ENCODE measurements at regions not wholly inside any gene's neighbourhood (a gene's known extent, or its start where the extent isn't known, plus 50 kb on each side); places are given as distances from the start of the nearest gene placed in this dataset.

DNA sequence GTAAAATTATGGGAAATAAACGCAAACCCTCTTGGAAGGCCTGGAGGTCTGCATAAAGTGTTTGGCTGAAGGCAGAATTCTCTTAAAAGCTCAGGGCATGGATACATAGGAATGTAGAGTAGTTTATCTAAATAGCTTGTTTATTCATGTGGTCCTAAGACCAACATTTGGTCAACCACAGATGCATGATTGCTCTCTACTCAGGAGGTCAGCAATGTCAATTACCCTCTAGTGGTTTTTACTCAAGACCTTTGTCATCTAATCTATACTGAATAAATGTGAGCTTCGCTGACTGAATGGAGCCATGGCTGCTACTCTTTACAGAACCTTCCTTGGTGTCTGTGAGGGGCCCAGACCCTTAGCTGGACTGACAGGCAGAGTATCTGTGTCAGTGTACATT is 139.8 kb downstream of the ATL2 start:
- Histone ChIP-seq H3K27me3 (ENCODE audit: insufficient read depth, low read depth, low read length) (no peaks in the 10 kb centered on the region), H3K9me3 (ENCODE audit: low read length) (no peaks in the 10 kb centered on the region), H3K9ac (ENCODE audit: low read length) (no peak overlapping the region), H4K20me1 (ENCODE audit: insufficient read depth) (no peaks in the 10 kb centered on the region), H3K27ac (ENCODE audit: low read length) (no peak overlapping the region), H2AFZ (ENCODE audit: low read depth, low read length) (no peak overlapping the region), H3K36me3 (ENCODE audit: insufficient read depth, low read length) (no peaks in the 10 kb centered on the region), H3K9me2 (ENCODE audit: insufficient read depth, low read length) (no peaks in the 10 kb centered on the region), H3K79me2 (replicated peaks; ENCODE audit: insufficient read depth, low read length) (no peaks in the 10 kb centered on the region), H3F3A (ENCODE audit: insufficient read depth, low read length, poor library complexity, severe bottlenecking) (no peaks in the 10 kb centered on the region), H3K4me3 (ENCODE audit: low read length) (no peak overlapping the region), H3K4me2 (ENCODE audit: low read length) (no peak overlapping the region)
- TF ChIP-seq RAD21 (conservative IDR thresholded peaks at IDR 0.05) (no peak), TAF1 (IDR thresholded peaks at IDR 0.05; ENCODE audit: low read depth) (no peak), EP300 (conservative IDR thresholded peaks at IDR 0.05; ENCODE audit: poor library complexity, severe bottlenecking) (no peak), POLR2AphosphoS5 (IDR thresholded peaks at IDR 0.05) (no peak), MXI1 (conservative IDR thresholded peaks at IDR 0.05; ENCODE audit: poor library complexity, severe bottlenecking) (no peak), EZH2 (IDR thresholded peaks at IDR 0.05; ENCODE audit: borderline replicate concordance, insufficient read depth, low read length, poor library complexity, severe bottlenecking) (no peak), SMC3 (conservative IDR thresholded peaks at IDR 0.05; ENCODE audit: poor library complexity) (no peak)
- TF ChIP-seq, protein P1, sequence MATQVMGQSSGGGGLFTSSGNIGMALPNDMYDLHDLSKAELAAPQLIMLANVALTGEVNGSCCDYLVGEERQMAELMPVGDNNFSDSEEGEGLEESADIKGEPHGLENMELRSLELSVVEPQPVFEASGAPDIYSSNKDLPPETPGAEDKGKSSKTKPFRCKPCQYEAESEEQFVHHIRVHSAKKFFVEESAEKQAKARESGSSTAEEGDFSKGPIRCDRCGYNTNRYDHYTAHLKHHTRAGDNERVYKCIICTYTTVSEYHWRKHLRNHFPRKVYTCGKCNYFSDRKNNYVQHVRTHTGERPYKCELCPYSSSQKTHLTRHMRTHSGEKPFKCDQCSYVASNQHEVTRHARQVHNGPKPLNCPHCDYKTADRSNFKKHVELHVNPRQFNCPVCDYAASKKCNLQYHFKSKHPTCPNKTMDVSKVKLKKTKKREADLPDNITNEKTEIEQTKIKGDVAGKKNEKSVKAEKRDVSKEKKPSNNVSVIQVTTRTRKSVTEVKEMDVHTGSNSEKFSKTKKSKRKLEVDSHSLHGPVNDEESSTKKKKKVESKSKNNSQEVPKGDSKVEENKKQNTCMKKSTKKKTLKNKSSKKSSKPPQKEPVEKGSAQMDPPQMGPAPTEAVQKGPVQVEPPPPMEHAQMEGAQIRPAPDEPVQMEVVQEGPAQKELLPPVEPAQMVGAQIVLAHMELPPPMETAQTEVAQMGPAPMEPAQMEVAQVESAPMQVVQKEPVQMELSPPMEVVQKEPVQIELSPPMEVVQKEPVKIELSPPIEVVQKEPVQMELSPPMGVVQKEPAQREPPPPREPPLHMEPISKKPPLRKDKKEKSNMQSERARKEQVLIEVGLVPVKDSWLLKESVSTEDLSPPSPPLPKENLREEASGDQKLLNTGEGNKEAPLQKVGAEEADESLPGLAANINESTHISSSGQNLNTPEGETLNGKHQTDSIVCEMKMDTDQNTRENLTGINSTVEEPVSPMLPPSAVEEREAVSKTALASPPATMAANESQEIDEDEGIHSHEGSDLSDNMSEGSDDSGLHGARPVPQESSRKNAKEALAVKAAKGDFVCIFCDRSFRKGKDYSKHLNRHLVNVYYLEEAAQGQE (IDR thresholded peaks at IDR 0.05; ENCODE audit: borderline replicate concordance): no peak
- TF ChIP-seq, protein P2, sequence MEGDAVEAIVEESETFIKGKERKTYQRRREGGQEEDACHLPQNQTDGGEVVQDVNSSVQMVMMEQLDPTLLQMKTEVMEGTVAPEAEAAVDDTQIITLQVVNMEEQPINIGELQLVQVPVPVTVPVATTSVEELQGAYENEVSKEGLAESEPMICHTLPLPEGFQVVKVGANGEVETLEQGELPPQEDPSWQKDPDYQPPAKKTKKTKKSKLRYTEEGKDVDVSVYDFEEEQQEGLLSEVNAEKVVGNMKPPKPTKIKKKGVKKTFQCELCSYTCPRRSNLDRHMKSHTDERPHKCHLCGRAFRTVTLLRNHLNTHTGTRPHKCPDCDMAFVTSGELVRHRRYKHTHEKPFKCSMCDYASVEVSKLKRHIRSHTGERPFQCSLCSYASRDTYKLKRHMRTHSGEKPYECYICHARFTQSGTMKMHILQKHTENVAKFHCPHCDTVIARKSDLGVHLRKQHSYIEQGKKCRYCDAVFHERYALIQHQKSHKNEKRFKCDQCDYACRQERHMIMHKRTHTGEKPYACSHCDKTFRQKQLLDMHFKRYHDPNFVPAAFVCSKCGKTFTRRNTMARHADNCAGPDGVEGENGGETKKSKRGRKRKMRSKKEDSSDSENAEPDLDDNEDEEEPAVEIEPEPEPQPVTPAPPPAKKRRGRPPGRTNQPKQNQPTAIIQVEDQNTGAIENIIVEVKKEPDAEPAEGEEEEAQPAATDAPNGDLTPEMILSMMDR (IDR thresholded peaks at IDR 0.05; ENCODE audit: poor library complexity, severe bottlenecking): no peak

DNA sequence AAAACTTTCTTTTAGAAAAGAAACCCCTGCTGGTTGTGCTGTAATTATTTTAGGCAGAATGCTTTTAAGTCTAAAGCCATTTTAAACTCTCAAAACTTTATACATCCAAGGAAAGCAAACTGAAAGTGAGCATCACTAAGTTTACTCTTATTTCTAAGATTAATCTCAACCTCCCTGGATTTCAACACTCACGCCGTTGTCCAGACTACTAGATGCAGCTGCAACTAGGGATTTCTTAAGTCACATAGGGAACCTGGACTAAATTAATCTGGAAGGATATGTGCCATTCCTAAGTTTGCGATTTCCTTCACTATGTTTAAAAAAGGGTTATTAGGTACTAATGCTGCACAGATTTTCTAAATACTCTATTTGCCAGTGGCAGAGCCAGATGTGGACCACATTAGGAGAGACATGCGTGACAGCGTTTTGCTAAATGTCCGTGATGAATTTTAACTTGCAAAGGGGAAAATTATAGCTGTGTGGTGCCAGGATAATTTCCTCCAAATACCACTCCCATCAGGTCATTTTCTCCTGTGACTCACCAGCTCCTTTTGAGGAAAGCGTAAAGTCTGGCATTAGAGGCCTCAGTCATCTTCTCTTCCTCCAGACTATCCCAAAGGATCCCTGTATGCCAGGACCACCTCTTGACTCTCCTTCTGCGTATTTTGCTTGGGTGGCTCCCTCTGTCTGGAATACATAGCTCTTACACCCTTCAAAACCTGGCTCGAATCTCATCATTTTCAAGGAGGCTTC is 143.7 kb downstream of the ATL2 start:
- H3K9me3 ChIP-seq (ENCODE audit: low read length): no peaks in the 10 kb centered on the region
- H3K9me2 ChIP-seq (ENCODE audit: insufficient read depth, low read length): no peaks in the 10 kb centered on the region
- no peak overlapping the region for H3K4me3 ChIP-seq (ENCODE audit: low read length)
- no peak for TF ChIP-seq TAF1 (IDR thresholded peaks at IDR 0.05; ENCODE audit: low read depth)
- TF ChIP-seq RAD21 (conservative IDR thresholded peaks at IDR 0.05): no peak
- TF ChIP-seq EZH2 (IDR thresholded peaks at IDR 0.05; ENCODE audit: borderline replicate concordance, insufficient read depth, low read length, poor library complexity, severe bottlenecking): no peak
- no peak for TF ChIP-seq MXI1 (conservative IDR thresholded peaks at IDR 0.05; ENCODE audit: poor library complexity, severe bottlenecking)
- TF ChIP-seq, protein P1 (IDR thresholded peaks at IDR 0.05; ENCODE audit: borderline replicate concordance): no peak
- TF ChIP-seq, protein P2 (IDR thresholded peaks at IDR 0.05; ENCODE audit: poor library complexity, severe bottlenecking): no peak
- no peaks in the 10 kb centered on the region for H3K79me2 ChIP-seq (replicated peaks; ENCODE audit: insufficient read depth, low read length)
- H4K20me1 ChIP-seq (ENCODE audit: insufficient read depth): no peaks in the 10 kb centered on the region
- no peak overlapping the region for H3K27ac ChIP-seq (ENCODE audit: low read length)
- no peaks in the 10 kb centered on the region for H3F3A ChIP-seq (ENCODE audit: insufficient read depth, low read length, poor library complexity, severe bottlenecking)
- H3K4me2 ChIP-seq (ENCODE audit: low read length): no peak overlapping the region
- no peaks in the 10 kb centered on the region for H3K36me3 ChIP-seq (ENCODE audit: insufficient read depth, low read length)
- H3K9ac ChIP-seq (ENCODE audit: low read length): no peak overlapping the region
- H2AFZ ChIP-seq (ENCODE audit: low read depth, low read length): no peak overlapping the region
- no peaks in the 10 kb centered on the region for H3K27me3 ChIP-seq (ENCODE audit: insufficient read depth, low read depth, low read length)
